ENCODE measurements at regions not wholly inside any gene's neighbourhood (a gene's known extent, or its start where the extent isn't known, plus 50 kb on each side); places are given as distances from the start of the nearest gene placed in this dataset.

GRCh38 chr7:96861-97260, 95.5 kb upstream of the FAM20C start:
- Histone ChIP-seq H3K4me3 (no peak overlapping the region), H3K27me3 (no peaks in the 10 kb centered on the region), H3K9me3 (peaks cover 0 to 8% (median 3%) of the 10 kb centered on the region in 4 donors), H3K27ac (no peak overlapping the region), H3K4me1 (no peaks in the 10 kb centered on the region), H3K36me3 (no peaks in the 10 kb centered on the region)
- WGBS, 5 donors: 73 to 85% (median 81%) methylated on average over 6 of the region's 6 CpGs
- TF ChIP-seq POLR2A (IDR thresholded peaks at IDR 0.05): no peak
- TF ChIP-seq CTCF (IDR thresholded peaks at IDR 0.05): no peak
- TF ChIP-seq EP300 (IDR thresholded peaks at IDR 0.05): no peak
- no peak for TF ChIP-seq POLR2AphosphoS5 (IDR thresholded peaks at IDR 0.05)
- DNase-seq: no peak
- intact Hi-C loops (cut with DNase I; ENCODE audit: low total_unique reads): no loop called here

- TF ChIP-seq POLR2AphosphoS5 (IDR thresholded peaks at IDR 0.05) (peak in 1 of 3 donors; percentile 13), CTCF (IDR thresholded peaks at IDR 0.05) (peak in 2 of 7 experiments; percentile 19 to 46), POLR2A (IDR thresholded peaks at IDR 0.05) (no peak)
- H3K9me3 ChIP-seq: peaks cover 0 to 8% (median 3%) of the 10 kb centered on the region in 4 donors
Observed at GRCh38 chr7:97310-97841, 95.0 kb upstream of the FAM20C start.

DNA sequence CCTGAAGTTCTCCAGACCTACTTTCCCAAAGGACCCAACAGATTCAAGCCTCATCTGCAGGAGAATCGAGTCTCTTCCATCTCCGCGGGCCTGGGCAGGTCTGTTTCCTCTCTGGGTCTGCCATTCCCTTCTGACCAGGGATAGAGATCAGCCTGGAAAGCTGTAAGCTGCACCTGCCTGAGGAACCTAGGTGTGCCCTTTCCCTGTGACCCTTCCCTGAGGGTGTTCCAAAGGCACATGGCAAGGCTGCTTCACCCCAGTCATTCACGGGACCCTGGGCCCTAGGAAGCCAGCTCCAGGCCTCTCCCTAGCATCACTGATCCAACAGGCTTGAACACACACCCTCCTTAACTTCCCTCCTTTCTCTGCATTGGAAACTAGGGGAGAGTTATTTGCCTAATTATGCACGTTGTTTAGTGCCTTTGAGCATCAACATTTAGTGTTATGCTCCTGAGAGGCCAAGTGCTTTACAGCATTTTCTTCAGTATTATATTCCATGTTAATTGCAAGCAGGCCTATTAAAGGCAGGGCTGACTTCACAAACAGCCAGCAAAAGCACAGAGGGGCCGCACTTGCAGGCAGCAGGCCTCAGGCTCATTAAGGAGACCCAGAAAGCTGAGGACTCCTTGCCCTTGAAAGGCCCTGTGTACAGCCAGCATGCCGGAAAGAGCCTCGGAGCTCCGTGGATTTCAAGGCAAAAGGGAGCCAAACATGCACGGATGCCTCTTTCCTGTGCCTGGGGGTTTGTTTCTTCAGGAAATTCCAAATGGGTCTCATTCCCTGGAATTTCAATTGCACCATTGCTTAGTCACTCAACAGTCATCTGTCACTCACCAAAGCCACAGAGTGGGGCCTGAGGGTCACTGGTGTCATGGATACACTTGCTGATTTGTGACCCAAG, 91.0 kb upstream of the FAM20C start:
- Histone ChIP-seq H3K4me3 (no peak overlapping the region), H3K36me3 (no peaks in the 10 kb centered on the region), H3K4me1 (no peaks in the 10 kb centered on the region), H3K27ac (no peak overlapping the region), H3K27me3 (no peaks in the 10 kb centered on the region), H3K9me3 (peaks cover 0 to 8% (median 3%) of the 10 kb centered on the region in 4 donors)
- 79 to 89% (median 83%) methylated on average over 10 of the region's 10 CpGs for WGBS, 5 donors
- intact Hi-C loops (cut with DNase I; ENCODE audit: low total_unique reads): no loop called here
- DNase-seq: peak in 1 of 2 donors; percentile 20
- TF ChIP-seq POLR2A (IDR thresholded peaks at IDR 0.05) (no peak), EP300 (IDR thresholded peaks at IDR 0.05) (no peak), POLR2AphosphoS5 (IDR thresholded peaks at IDR 0.05) (no peak), CTCF (IDR thresholded peaks at IDR 0.05) (no peak)

More at GRCh38 chr7:97310-97841, 95.0 kb upstream of the FAM20C start:
- intact Hi-C loops (cut with DNase I; ENCODE audit: low total_unique reads): no loop called here
- no peak overlapping the region for H3K4me3 ChIP-seq
- 21 to 63% (median 34%) methylated on average over 3 of the region's 3 CpGs for WGBS, 5 donors
- DNase-seq: peak in 1 of 2 donors; percentile 42
- no peaks in the 10 kb centered on the region for H3K27me3 ChIP-seq
- H3K36me3 ChIP-seq: no peaks in the 10 kb centered on the region
- H3K4me1 ChIP-seq: no peaks in the 10 kb centered on the region
- no peak overlapping the region for H3K27ac ChIP-seq

DNA sequence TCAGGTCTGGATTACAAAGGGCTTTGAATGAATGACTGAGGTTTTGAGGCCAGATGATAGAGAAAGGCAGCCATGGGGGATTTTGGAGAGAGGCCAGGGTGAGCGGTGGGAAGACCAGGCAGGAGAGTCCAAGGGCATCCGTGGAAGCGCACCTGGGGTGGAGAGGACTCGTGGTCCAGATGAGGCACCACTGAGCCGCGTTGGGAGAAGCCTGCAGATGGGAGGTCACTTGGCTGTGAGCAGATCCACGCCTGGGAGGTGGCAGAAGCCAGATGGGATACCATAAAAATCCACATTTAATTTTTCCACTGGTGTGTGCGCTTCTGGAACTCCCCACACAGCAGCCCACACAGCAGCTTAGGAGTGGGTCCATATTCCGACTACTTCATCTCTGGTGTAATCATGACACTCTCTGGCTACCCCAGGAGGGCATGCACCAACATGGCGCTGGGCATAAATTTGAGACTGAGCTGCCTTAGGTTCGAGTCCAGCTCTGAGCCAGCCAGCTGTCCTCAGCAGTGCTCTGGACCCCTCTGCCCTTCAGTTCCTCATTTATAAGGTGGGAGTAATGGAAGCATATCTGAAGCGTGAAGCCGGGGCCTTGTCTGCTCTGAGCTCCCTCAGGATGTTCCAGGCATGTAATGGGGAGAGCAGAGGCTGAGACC, 90.2 kb upstream of the FAM20C start:
- TF ChIP-seq CTCF (IDR thresholded peaks at IDR 0.05) (no peak), POLR2AphosphoS5 (IDR thresholded peaks at IDR 0.05) (no peak), EP300 (IDR thresholded peaks at IDR 0.05) (no peak), POLR2A (IDR thresholded peaks at IDR 0.05) (no peak)
- H3K36me3 ChIP-seq: no peaks in the 10 kb centered on the region
- no peaks in the 10 kb centered on the region for H3K27me3 ChIP-seq
- intact Hi-C loops (cut with DNase I; ENCODE audit: low total_unique reads): no loop called here
- no peak overlapping the region for H3K27ac ChIP-seq
- peak in 1 of 2 donors; percentile 19 for DNase-seq
- no peaks in the 10 kb centered on the region for H3K4me1 ChIP-seq
- WGBS, 5 donors: 84 to 94% (median 92%) methylated on average over 11 to 13 of the region's 13 CpGs
- H3K9me3 ChIP-seq: peaks cover 0 to 8% (median 3%) of the 10 kb centered on the region in 4 donors
- no peak overlapping the region for H3K4me3 ChIP-seq
